Osteoblast (primary cell): ENCODE measurements at regions not wholly inside any gene's neighbourhood (a gene's known extent, or its start where the extent isn't known, plus 50 kb on each side); places are given as distances from the start of the nearest gene placed in this dataset.

ENCODE experiments used
- DNase-seq: peaks from one replicate; pipeline ENCODE4 v3.0.0; 2011; ENCODE audit warnings: low spot score, mixed read lengths; ENCODE audit not compliant: insufficient read length; ENCODE audit errors: missing footprints
- H2AFZ ChIP-seq: 2 replicates; pipeline ENCODE4 v1.6.0; 2011; ENCODE audit warnings: mild to moderate bottlenecking, low read length
- H3K27ac ChIP-seq: 2 replicates; pipeline ENCODE4 v1.5.1; 2011; ENCODE audit warnings: mild to moderate bottlenecking, low read depth, low read length, moderate library complexity
- H3K27me3 ChIP-seq: 2 replicates; pipeline ENCODE4 v1.6.0; 2012; ENCODE audit warnings: mild to moderate bottlenecking, control low read depth, inconsistent platforms, low read length, moderate library complexity; ENCODE audit not compliant: insufficient read depth
- H3K36me3 ChIP-seq: 2 replicates; pipeline ENCODE4 v1.5.1; 2011; ENCODE audit warnings: mild to moderate bottlenecking, low read length, control low read depth, moderate library complexity; ENCODE audit not compliant: insufficient read depth
- H3K4me1 ChIP-seq: 2 replicates; pipeline ENCODE4 v1.5.1; 2011; ENCODE audit warnings: mild to moderate bottlenecking, low read length, control low read depth, moderate library complexity; ENCODE audit not compliant: insufficient read depth
- H3K4me2 ChIP-seq: 2 replicates; pipeline ENCODE4 v1.6.0; 2011; ENCODE audit warnings: mild to moderate bottlenecking, low read length; ENCODE audit not compliant: insufficient read depth
- H3K4me3 ChIP-seq: fragments of 200-600 bp; sonication (generic); 3 replicates; pipeline ENCODE4 v1.5.1; 2012; ENCODE audit warnings: mild to moderate bottlenecking, low read length, inconsistent platforms; ENCODE audit not compliant: insufficient read depth
- H3K79me2 ChIP-seq: 2 replicates; pipeline ENCODE4 v1.6.0; 2012; ENCODE audit warnings: mild to moderate bottlenecking, low read length, control low read depth, inconsistent platforms; ENCODE audit not compliant: insufficient read depth
- H3K9me3 ChIP-seq: 2 replicates; pipeline ENCODE4 v1.5.1; 2011; ENCODE audit warnings: low read depth, low read length, control low read depth
- H4K20me1 ChIP-seq: 2 replicates; pipeline ENCODE4 v1.6.0; 2012; ENCODE audit warnings: mild to moderate bottlenecking, low read length, control low read depth; ENCODE audit not compliant: insufficient read depth
- CTCF ChIP-seq: IDR thresholded peaks from 2 replicates; pipeline ENCODE4 v1.5.1; 2011; ENCODE audit warnings: mild to moderate bottlenecking, low read depth, low read length, moderate library complexity; ENCODE audit errors: extremely low read depth

GRCh38 chr5:57784121-57784520 lies 301.5 kb upstream of the ACTBL2 start:
- H3K27me3 ChIP-seq: no peaks in the 10 kb centered on the region
- H3K4me2 ChIP-seq: peak overlapping the region; percentile 76
- H3K36me3 ChIP-seq: no peaks in the 10 kb centered on the region
- H2AFZ ChIP-seq: peak overlapping the region; percentile 72
- no peak for TF ChIP-seq CTCF
- H3K4me1 ChIP-seq: peaks cover 31% of the 10 kb centered on the region
- H3K79me2 ChIP-seq: no peaks in the 10 kb centered on the region
- peak overlapping the region; percentile 45 for H3K4me3 ChIP-seq
- peak; percentile 31 for DNase-seq
- no peaks in the 10 kb centered on the region for H4K20me1 ChIP-seq
- peak overlapping the region; percentile 37 for H3K27ac ChIP-seq
- H3K9me3 ChIP-seq: no peaks in the 10 kb centered on the region

- H3K79me2 ChIP-seq: no peaks in the 10 kb centered on the region
- DNase-seq: peak; percentile 85
- H3K27ac ChIP-seq: peak overlapping the region; percentile 37
- peak overlapping the region; percentile 76 for H3K4me2 ChIP-seq
- TF ChIP-seq CTCF: no peak
- H3K9me3 ChIP-seq: no peaks in the 10 kb centered on the region
- no peaks in the 10 kb centered on the region for H4K20me1 ChIP-seq
- peak overlapping the region; percentile 83 for H2AFZ ChIP-seq
- no peaks in the 10 kb centered on the region for H3K36me3 ChIP-seq
- H3K4me1 ChIP-seq: peaks cover 35% of the 10 kb centered on the region
- H3K4me3 ChIP-seq: peak overlapping the region; percentile 54
- H3K27me3 ChIP-seq: no peaks in the 10 kb centered on the region
Measured at GRCh38 chr5:57783693-57784092, 301.1 kb upstream of the ACTBL2 start.

- Histone ChIP-seq H3K79me2 (no peaks in the 10 kb centered on the region), H3K9me3 (no peaks in the 10 kb centered on the region), H3K27ac (no peak overlapping the region), H3K36me3 (no peaks in the 10 kb centered on the region), H2AFZ (no peak overlapping the region), H3K4me3 (no peak overlapping the region), H3K4me2 (no peak overlapping the region), H3K27me3 (no peaks in the 10 kb centered on the region), H4K20me1 (no peaks in the 10 kb centered on the region), H3K4me1 (peaks cover 44% of the 10 kb centered on the region)
- no peak for TF ChIP-seq CTCF
- no peak for DNase-seq
Measured at GRCh38 chr5:57780961-57781325, 298.3 kb upstream of the ACTBL2 start.

- no peaks in the 10 kb centered on the region for H3K27me3 ChIP-seq
- no peak for DNase-seq
- peak overlapping the region; percentile 39 for H2AFZ ChIP-seq
- no peaks in the 10 kb centered on the region for H3K79me2 ChIP-seq
- no peak overlapping the region for H3K4me3 ChIP-seq
- H3K36me3 ChIP-seq: no peaks in the 10 kb centered on the region
- no peak for TF ChIP-seq CTCF
- no peaks in the 10 kb centered on the region for H3K9me3 ChIP-seq
- H3K4me2 ChIP-seq: no peak overlapping the region
- no peaks in the 10 kb centered on the region for H4K20me1 ChIP-seq
- H3K27ac ChIP-seq: no peak overlapping the region
- peaks cover 44% of the 10 kb centered on the region for H3K4me1 ChIP-seq
Measured at GRCh38 chr5:57780306-57780960, 297.8 kb upstream of the ACTBL2 start.
